Kidney (tissue), 13 donors: ENCODE measurements at regions not wholly inside any gene's neighbourhood (a gene's known extent, or its start where the extent isn't known, plus 50 kb on each side); places are given as distances from the start of the nearest gene placed in this dataset.

Experiments used
- DNase-seq, 5 donors: peaks; one replicate each; pipeline ENCODE4 v3.0.0-alpha.2; 2013 to 2020
- FAIRE-seq: peaks from 2 replicates; lab custom pipeline; 2012; peaks lifted over from hg19 to GRCh38; lab: Jason Lieb, UNC
- H3K27ac ChIP-seq, 2 donors: one replicate each; pipeline ENCODE4 v1.7.0; 2013; ENCODE audit warnings: low read depth in 2 of 2, low read length in 2 of 2, inconsistent platforms in 1 of 2
- H3K27me3 ChIP-seq: one replicate; pipeline ENCODE4 v1.7.1; 2013; ENCODE audit warnings: low read length, inconsistent platforms; ENCODE audit not compliant: control insufficient read depth, insufficient read depth
- H3K36me3 ChIP-seq, 3 donors: one replicate each; pipeline versions ENCODE4 v1.7.0 to v1.7.1; 2013; ENCODE audit warnings: low read length in 3 of 3, control low read depth in 1 of 3, inconsistent platforms in 1 of 3; ENCODE audit not compliant: insufficient read depth in 3 of 3, control insufficient read depth in 2 of 3
- H3K4me1 ChIP-seq, 3 donors: one replicate each; pipeline versions ENCODE4 v1.7.0 to v1.7.1; 2013; ENCODE audit warnings: low read length in 3 of 3, inconsistent platforms in 1 of 3, low read depth in 1 of 3; ENCODE audit not compliant: control insufficient read depth in 2 of 3, insufficient read depth in 2 of 3
- H3K4me3 ChIP-seq, 3 donors: one replicate each; pipeline versions ENCODE4 v1.7.0 to v1.8.1; 2013; ENCODE audit warnings: low read length in 3 of 3, control low read depth in 1 of 3, inconsistent platforms in 1 of 3
- H3K9ac ChIP-seq, 3 donors: one replicate each; pipeline versions ENCODE4 v1.7.0 to v1.7.1; 2013; ENCODE audit warnings: low read length in 3 of 3, control low read depth in 1 of 3, inconsistent platforms in 1 of 3
- H3K9me3 ChIP-seq, 3 donors: one replicate each; pipeline versions ENCODE4 v1.7.0 to v1.7.1; 2013; ENCODE audit warnings: low read length in 3 of 3, control low read depth in 1 of 3, inconsistent platforms in 1 of 3; ENCODE audit not compliant: control insufficient read depth in 2 of 3, insufficient read depth in 1 of 3
- CTCF ChIP-seq: IDR thresholded peaks from 3 replicates; pipeline ENCODE4 v1.5.1; 2012; ENCODE audit warnings: mild to moderate bottlenecking, moderate library complexity, borderline replicate concordance; ENCODE audit not compliant: insufficient read depth; ENCODE audit errors: extremely low read depth
- intact Hi-C: fragments of 100-400 bp; cut with DNase I; formaldehyde crosslinking; loops from one replicate; pipeline ENCODE4 v1.11.1; 2022
- donor health status: control.
- donor health status: control.
- donor health status: control.
- donor health status: control.
- donor health status: control.
- donor health status: DM: yes; HTN: yes; CAD: no.
- donor health status: Normal renal cell carcinoma (clear cell type).

DNA sequence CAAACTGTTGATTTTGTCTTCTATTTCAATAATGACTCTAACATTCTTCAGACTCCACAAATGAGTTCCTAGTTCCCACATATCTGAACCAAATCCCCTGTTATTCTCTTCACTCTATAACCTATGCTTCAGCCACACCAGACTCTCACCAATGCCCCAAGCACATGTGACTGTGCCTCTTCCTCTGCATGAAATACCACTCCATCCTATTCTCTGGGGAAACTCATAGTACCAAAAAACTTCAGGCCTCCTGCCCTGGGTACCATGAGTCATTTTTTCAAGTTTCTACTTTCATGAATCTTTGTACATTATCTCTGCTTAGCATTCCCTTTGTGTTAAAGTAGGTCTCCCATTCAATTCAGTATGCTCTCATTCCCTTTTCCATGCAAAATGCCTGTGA is 353.2 kb downstream of the ZEB2 start:
- Histone ChIP-seq H3K9me3 (no peaks in the 10 kb centered on the region), H3K36me3 (no peaks in the 10 kb centered on the region), H3K4me3 (no peak overlapping the region), H3K27me3 (no peaks in the 10 kb centered on the region), H3K9ac (no peak overlapping the region), H3K27ac (no peak overlapping the region), H3K4me1 (no peaks in the 10 kb centered on the region)
- intact Hi-C loops, result no loop called here
- TF ChIP-seq CTCF, result no peak
- no peak for FAIRE-seq
- no peak for DNase-seq

DNA sequence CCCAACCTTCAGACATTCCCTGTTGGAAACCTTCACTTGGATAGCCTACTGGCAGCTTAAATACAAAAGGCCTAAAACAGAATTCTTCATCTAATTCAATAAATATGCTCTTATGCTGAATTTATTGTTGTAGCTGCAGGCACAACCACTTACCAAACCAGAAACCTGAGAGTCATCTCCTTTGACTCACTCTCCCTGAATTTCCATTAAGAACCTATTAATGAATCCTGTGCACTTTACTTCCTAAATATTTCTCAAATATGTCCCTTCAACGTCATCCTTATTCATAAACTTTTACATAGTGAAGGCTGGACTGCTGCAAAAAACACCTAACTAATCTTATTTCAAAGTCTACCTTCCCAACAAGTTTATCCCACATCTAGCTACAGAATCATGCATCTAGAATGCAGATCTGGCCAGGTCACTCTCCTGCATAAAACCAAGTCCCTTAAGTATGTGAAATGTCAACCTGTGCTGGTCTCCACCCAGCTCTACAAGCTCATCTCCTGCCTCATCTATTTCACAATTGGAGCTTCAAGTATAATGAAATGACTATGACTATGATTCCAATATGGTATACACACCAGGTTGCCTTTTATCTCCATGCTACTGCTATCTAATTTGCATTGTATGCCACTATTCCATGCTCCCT is 354.2 kb downstream of the ZEB2 start:
- intact Hi-C loops, result no loop called here
- H3K27ac ChIP-seq, result no peak overlapping the region
- no peak for FAIRE-seq

DNA sequence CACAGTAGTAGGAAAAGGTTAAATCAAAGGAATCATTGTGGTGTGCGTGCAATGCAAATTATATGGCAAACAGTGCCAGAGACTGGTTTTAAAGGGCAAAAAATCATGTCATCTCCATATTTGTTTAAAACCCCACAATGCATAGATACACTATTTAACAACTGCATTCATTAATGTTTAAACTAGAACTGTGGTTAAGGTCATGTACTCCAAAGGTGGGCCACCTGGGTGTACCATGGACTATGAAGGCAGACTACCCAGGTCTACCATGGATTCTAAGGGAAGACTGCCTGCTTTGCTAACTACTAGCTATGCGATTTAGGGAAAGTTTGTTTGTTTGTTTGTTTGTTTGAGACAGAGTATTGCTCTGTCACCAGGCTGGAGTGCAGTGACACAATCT is 356.3 kb downstream of the ZEB2 start:
- H3K27me3 ChIP-seq, result no peaks in the 10 kb centered on the region
- FAIRE-seq (no peak), DNase-seq (no peak)
- no peaks in the 10 kb centered on the region for H3K9me3 ChIP-seq
- H3K27ac ChIP-seq, result no peak overlapping the region
- H3K9ac ChIP-seq, result no peak overlapping the region
- TF ChIP-seq CTCF, result no peak
- no peak overlapping the region for H3K4me3 ChIP-seq
- intact Hi-C loops, result no loop called here
- no peaks in the 10 kb centered on the region for H3K4me1 ChIP-seq
- H3K36me3 ChIP-seq, result no peaks in the 10 kb centered on the region

More for the DNA sequence above, 354.2 kb downstream of the ZEB2 start:
- Histone ChIP-seq H3K36me3 (no peaks in the 10 kb centered on the region), H3K4me3 (no peak overlapping the region), H3K27me3 (no peaks in the 10 kb centered on the region), H3K4me1 (no peaks in the 10 kb centered on the region), H3K9me3 (no peaks in the 10 kb centered on the region), H3K9ac (no peak overlapping the region)
- no peak for TF ChIP-seq CTCF
- no peak for DNase-seq

DNA sequence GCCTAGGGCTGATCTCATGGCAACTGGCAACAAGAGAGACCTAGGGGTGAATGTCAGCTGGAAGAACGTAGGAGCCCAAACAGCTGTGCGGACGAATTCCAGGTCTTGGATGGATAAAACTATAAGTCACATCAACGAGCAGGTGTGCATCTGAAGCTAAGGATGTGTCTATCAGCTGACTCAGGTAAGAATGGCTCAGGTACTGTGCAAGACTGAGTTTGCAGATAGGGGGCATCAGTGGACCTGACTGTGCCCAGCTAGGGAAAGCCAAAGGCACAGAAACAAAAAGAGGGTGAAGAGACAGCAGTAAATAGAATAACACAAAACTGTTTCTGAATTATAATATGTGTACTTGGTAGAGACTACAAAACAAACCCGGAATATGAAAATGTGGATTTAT is 357.3 kb downstream of the ZEB2 start:
- H3K9ac ChIP-seq, result no peak overlapping the region
- intact Hi-C loops, result no loop called here
- H3K4me3 ChIP-seq, result no peak overlapping the region
- FAIRE-seq, result no peak
- H3K27ac ChIP-seq, result no peak overlapping the region
- no peaks in the 10 kb centered on the region for H3K9me3 ChIP-seq
- peak in 3 of 5 donors; percentile 10 to 32 (median 25) for DNase-seq
- peak; percentile 61 for TF ChIP-seq CTCF
- no peaks in the 10 kb centered on the region for H3K36me3 ChIP-seq
- no peaks in the 10 kb centered on the region for H3K27me3 ChIP-seq
- no peaks in the 10 kb centered on the region for H3K4me1 ChIP-seq
